Adrenal gland (tissue), 9 donors: ENCODE measurements at regions not wholly inside any gene's neighbourhood (a gene's known extent, or its start where the extent isn't known, plus 50 kb on each side); places are given as distances from the start of the nearest gene placed in this dataset.

Source experiments
- DNase-seq, 7 donors: peaks; one replicate each; pipeline ENCODE4 v3.0.0-alpha.2; 2019 to 2020
- H3K27ac ChIP-seq, 5 donors: fragments of 200-600 bp; sonication (generic) in 4 of 5; 1 replicate in 3 of 5; 2 replicates in 2 of 5; pipeline versions ENCODE4 v1.5.1 to v1.8.0; 2016 to 2020; ENCODE audit warnings: mild to moderate bottlenecking in 1 of 5
- H3K27me3 ChIP-seq: fragments of 200-600 bp; 2 replicates; pipeline ENCODE4 v1.8.0; 2021
- H3K36me3 ChIP-seq, 2 donors: fragments of 200-600 bp; replicated peaks in 1 of 2; 1 replicate in 1 of 2; 2 replicates in 1 of 2; pipeline versions ENCODE4 v1.5.1 to v1.8.0; 2018 to 2022
- H3K4me1 ChIP-seq, 2 donors: fragments of 200-600 bp; replicated peaks in 1 of 2; 1 replicate in 1 of 2; 2 replicates in 1 of 2; pipeline versions ENCODE4 v1.5.1 to v1.8.0; 2018 to 2021
- H3K4me3 ChIP-seq, 4 donors: fragments of 200-600 bp; sonication (generic) in 3 of 4; one replicate each; pipeline ENCODE4 v1.5.1; 2016 to 2018
- H3K9me3 ChIP-seq, 3 donors: fragments of 200-600 bp; sonication (generic) in 1 of 3; replicated peaks in 1 of 3; 1 replicate in 2 of 3; 2 replicates in 1 of 3; pipeline versions ENCODE4 v1.5.1 to v1.8.0; 2016 to 2021
- CTCF ChIP-seq, 6 experiments: fragments of 450-650 bp in 4 of 6; fragments of 200-600 bp in 2 of 6; sonication (generic) in 1 of 6; IDR thresholded peaks; 1 replicate in 5 of 6; 2 replicates in 1 of 6; pipeline versions ENCODE4 v1.5.1 to v1.8.0; 2016 to 2021; ENCODE audit warnings: antibody characterized with exemption in 6 of 6, mild to moderate bottlenecking in 2 of 6, moderate library complexity in 1 of 6
- POLR2A ChIP-seq, 2 donors: fragments of 450-650 bp; IDR thresholded peaks; one replicate each; pipeline ENCODE4 v1.6.1; 2017; ENCODE audit warnings: antibody characterized with exemption in 2 of 2, mild to moderate bottlenecking in 2 of 2, moderate library complexity in 1 of 2
- WGBS, 4 donors: extraction: QIAGEN DNeasy Blood & Tissue Kit in 2 of 4; methylation state at CpG; one replicate each; pipeline versions ENCODE4 v1.1.5 to v1.1.7; 2013 to 2017; 5-methylcytosine and 5-hydroxymethylcytosine counted together
- intact Hi-C, 2 donors: fragments of 100-400 bp; cut with DNase I; formaldehyde crosslinking; loops; one replicate each; pipeline versions ENCODE4 v1.14.1 to v1.15.0; 2022 to 2023
- donor health status: healthy with polysubstance abuse.
- donor health status: Bipolar disorder and iron deficiency.
- donor health status: DM: yes; HTN: yes; CAD: no.
- donor health status: DM: no; HTN: no; CAD: no.
- donor health status: DM: no; HTN: no; CAD: no.

GRCh38 chr15:61319892-61320291 is 90.8 kb upstream of the RORA start:
- H3K36me3 ChIP-seq = no peaks in the 10 kb centered on the region
- no peak for TF ChIP-seq POLR2A (IDR thresholded peaks at IDR 0.05)
- DNase-seq = no peak

DNA sequence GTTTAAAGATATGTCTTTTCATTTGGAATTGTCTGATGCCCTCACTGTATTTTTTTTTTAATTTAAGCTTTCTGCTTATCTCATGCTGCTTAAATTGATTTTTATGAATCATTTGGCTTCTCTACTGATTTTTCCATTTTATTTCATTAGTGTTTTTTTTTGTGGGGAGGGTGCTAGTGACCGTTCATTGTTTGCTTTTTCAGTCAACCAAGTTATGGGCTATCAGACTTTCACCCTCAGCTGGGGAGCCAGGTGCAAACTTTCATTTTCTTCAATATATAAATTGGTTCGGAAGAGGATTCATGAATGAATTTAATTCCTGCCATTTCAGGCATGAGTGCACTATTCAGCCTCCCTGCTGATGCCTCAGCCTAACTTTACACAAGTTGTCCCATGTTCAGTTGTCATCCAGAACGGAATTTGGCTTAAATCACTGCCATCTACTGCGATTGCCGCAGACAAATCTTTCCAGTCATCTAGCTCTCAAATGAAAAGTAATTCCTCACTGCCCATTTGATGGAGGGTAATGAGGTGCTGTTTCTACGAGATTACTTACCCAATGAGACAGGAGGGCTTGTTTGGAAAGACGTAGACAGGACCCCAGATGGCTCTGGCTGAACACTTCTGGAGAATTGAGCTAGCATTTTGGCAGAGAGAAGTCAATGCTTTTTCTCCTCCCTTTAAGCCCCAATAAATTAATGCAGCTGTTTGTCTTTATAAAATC is 89.9 kb upstream of the RORA start:
- Histone ChIP-seq H3K36me3 (no peaks in the 10 kb centered on the region), H3K4me1 (no peaks in the 10 kb centered on the region), H3K27ac (no peak overlapping the region), H3K4me3 (no peak overlapping the region), H3K9me3 (no peaks in the 10 kb centered on the region), H3K27me3 (no peaks in the 10 kb centered on the region)
- DNase-seq = no peak
- TF ChIP-seq CTCF (IDR thresholded peaks at IDR 0.05) (no peak), POLR2A (IDR thresholded peaks at IDR 0.05) (no peak)
- WGBS, 4 donors = 72 to 78% (median 74%) methylated on average over 7 of the region's 7 CpGs
- intact Hi-C loops = no loop called here

More at GRCh38 chr15:61319892-61320291, 90.8 kb upstream of the RORA start:
- H3K4me1 ChIP-seq = no peaks in the 10 kb centered on the region
- 78 to 92% (median 81%) methylated on average over 2 of the region's 2 CpGs for WGBS, 4 donors
- H3K27me3 ChIP-seq = no peaks in the 10 kb centered on the region
- intact Hi-C loops = no loop called here
- no peaks in the 10 kb centered on the region for H3K9me3 ChIP-seq
- H3K4me3 ChIP-seq = no peak overlapping the region
- H3K27ac ChIP-seq = no peak overlapping the region

- Histone ChIP-seq H3K36me3 (no peaks in the 10 kb centered on the region), H3K27ac (no peak overlapping the region), H3K4me3 (no peak overlapping the region), H3K4me1 (no peaks in the 10 kb centered on the region), H3K9me3 (no peaks in the 10 kb centered on the region), H3K27me3 (no peaks in the 10 kb centered on the region)
- 66 to 69% (median 69%) methylated on average over 6 of the region's 6 CpGs for WGBS, 4 donors
- no peak for TF ChIP-seq CTCF (IDR thresholded peaks at IDR 0.05)
- no peak for TF ChIP-seq POLR2A (IDR thresholded peaks at IDR 0.05)
- DNase-seq = no peak
- intact Hi-C loops = no loop called here
Observed at GRCh38 chr15:61318301-61318700, 89.2 kb upstream of the RORA start.

DNA sequence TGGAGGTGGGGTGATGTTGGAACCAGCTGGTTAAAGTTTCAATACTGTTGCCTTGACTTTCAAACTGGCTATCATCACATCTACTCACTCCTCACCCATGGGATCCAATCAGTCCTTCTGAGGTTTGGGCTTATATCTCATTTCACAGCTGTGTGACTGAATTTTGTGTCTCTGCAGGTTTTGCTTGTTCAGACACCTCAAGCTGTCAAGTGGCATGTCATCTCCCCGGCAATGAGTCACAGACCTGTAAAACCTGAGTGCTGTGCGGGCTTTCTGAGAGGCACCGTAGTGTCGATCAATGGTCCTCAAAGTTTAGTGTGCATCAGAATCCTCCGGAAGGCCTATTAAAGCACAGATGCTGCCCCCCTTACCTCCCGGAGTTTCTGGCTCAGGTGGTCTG is 86.4 kb upstream of the RORA start:
- Histone ChIP-seq H3K36me3 (no peaks in the 10 kb centered on the region), H3K27ac (no peak overlapping the region), H3K27me3 (no peaks in the 10 kb centered on the region), H3K9me3 (no peaks in the 10 kb centered on the region), H3K4me1 (no peaks in the 10 kb centered on the region), H3K4me3 (no peak overlapping the region)
- TF ChIP-seq POLR2A (IDR thresholded peaks at IDR 0.05) (no peak), CTCF (IDR thresholded peaks at IDR 0.05) (no peak)
- intact Hi-C loops = no loop called here
- DNase-seq = no peak
- 88 to 100% (median 95%) methylated on average over 6 of the region's 6 CpGs for WGBS, 4 donors

- Histone ChIP-seq H3K9me3 (no peaks in the 10 kb centered on the region), H3K4me1 (no peaks in the 10 kb centered on the region), H3K4me3 (no peak overlapping the region), H3K36me3 (no peaks in the 10 kb centered on the region), H3K27me3 (no peaks in the 10 kb centered on the region), H3K27ac (no peak overlapping the region)
- intact Hi-C loops = no loop called here
- TF ChIP-seq POLR2A (IDR thresholded peaks at IDR 0.05) (no peak), CTCF (IDR thresholded peaks at IDR 0.05) (no peak)
- no peak for DNase-seq
Observed at GRCh38 chr15:61314427-61314826, 85.3 kb upstream of the RORA start.
